ENCODE measurements at regions not wholly inside any gene's neighbourhood (a gene's known extent, or its start where the extent isn't known, plus 50 kb on each side); places are given as distances from the start of the nearest gene placed in this dataset.
"Not testable (repeated sequence)": the region's sequence is repeated elsewhere in the genome, so short reads cannot be mapped to it uniquely, and the experiment has no call there.

DNA sequence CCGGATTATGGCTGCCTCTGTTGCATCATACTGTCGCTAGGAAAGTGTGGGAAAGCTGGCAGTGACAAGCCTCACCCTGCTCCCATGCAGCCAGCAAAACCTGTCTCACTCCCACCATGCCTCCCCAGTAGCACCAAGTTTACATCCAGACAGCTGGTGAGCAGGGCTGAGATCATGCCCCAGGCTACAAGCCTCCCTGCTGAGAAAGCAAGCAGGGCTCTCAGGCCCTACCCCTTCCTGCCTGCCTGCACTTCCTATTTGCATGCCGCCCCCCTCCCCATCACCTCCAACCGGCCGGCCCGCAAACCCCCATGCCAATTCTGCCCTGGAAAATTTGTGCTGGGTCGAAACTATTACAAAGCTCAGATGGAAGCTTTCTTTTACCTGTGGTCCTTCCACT is 408.2 kb upstream of the FKBP1C start:
- Histone ChIP-seq H2AFZ (ENCODE audit: low read length) (no peak overlapping the region), H3K27ac (ENCODE audit: low read depth, low read length, poor library complexity, severe bottlenecking) (no peak overlapping the region), H3K79me2 (ENCODE audit: insufficient read depth, low read length) (no peaks in the 10 kb centered on the region), H3K9me3 (ENCODE audit: low read length) (no peaks in the 10 kb centered on the region), H3K4me2 (ENCODE audit: low read length) (no peak overlapping the region), H3K4me1 (ENCODE audit: insufficient read depth, low read length, severe bottlenecking) (no peaks in the 10 kb centered on the region), H4K20me1 (ENCODE audit: insufficient read depth, low read length) (no peaks in the 10 kb centered on the region), H3K9me2 (ENCODE audit: low read depth, low read length) (no peaks in the 10 kb centered on the region), H3K4me3 (ENCODE audit: low read depth, low read length, poor library complexity, severe bottlenecking) (no peak overlapping the region), H3K36me3 (ENCODE audit: insufficient read depth, low read length) (no peaks in the 10 kb centered on the region), H3F3A (ENCODE audit: insufficient read depth, low read length) (no peaks in the 10 kb centered on the region), H3K9ac (ENCODE audit: low read length) (no peak overlapping the region), H3K27me3 (ENCODE audit: insufficient read depth, low read length) (no peaks in the 10 kb centered on the region)
- no peak for TF ChIP-seq EZH2 (IDR thresholded peaks at IDR 0.05; ENCODE audit: borderline replicate concordance, low read length)
- TF ChIP-seq, protein P1, sequence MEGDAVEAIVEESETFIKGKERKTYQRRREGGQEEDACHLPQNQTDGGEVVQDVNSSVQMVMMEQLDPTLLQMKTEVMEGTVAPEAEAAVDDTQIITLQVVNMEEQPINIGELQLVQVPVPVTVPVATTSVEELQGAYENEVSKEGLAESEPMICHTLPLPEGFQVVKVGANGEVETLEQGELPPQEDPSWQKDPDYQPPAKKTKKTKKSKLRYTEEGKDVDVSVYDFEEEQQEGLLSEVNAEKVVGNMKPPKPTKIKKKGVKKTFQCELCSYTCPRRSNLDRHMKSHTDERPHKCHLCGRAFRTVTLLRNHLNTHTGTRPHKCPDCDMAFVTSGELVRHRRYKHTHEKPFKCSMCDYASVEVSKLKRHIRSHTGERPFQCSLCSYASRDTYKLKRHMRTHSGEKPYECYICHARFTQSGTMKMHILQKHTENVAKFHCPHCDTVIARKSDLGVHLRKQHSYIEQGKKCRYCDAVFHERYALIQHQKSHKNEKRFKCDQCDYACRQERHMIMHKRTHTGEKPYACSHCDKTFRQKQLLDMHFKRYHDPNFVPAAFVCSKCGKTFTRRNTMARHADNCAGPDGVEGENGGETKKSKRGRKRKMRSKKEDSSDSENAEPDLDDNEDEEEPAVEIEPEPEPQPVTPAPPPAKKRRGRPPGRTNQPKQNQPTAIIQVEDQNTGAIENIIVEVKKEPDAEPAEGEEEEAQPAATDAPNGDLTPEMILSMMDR (IDR thresholded peaks at IDR 0.05; ENCODE audit: low read length) = no peak

DNA sequence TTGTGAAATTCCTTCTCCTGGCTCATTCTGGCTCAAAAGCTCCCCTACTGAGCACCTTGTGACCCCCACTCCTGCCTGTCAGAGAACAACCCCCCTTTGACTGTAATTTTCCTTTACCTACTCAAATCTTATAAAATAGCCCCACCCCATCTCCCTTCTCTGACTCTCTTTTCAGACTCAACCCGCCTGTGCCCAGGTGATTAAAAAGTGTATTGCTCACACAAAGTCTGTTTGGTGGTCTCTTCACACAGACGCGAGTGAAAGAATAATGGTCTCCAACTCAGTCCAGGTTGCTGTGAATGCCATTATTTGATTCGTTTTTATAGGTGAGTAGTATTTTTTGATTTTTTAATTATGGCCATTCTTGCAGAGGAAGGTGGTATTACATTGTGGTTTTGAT is 414.1 kb upstream of the FKBP1C start:
- Histone ChIP-seq H3K27ac (ENCODE audit: low read depth, low read length, poor library complexity, severe bottlenecking) (no peak overlapping the region), H2AFZ (ENCODE audit: low read length) (no peak overlapping the region), H3K4me1 (ENCODE audit: insufficient read depth, low read length, severe bottlenecking) (no peaks in the 10 kb centered on the region)

GRCh38 chr6:62775427-62776022 is 435.7 kb upstream of the FKBP1C start:
- no peak overlapping the region for H3K9ac ChIP-seq (ENCODE audit: low read length)
- H2AFZ ChIP-seq (ENCODE audit: low read length) = no peak overlapping the region
- TF ChIP-seq, protein P1 (IDR thresholded peaks at IDR 0.05; ENCODE audit: low read length) = peak; percentile 67
- TF ChIP-seq EZH2 (IDR thresholded peaks at IDR 0.05; ENCODE audit: borderline replicate concordance, low read length) = no peak
- H3K4me1 ChIP-seq (ENCODE audit: insufficient read depth, low read length, severe bottlenecking) = no peaks in the 10 kb centered on the region
- no peak overlapping the region for H3K4me3 ChIP-seq (ENCODE audit: low read depth, low read length, poor library complexity, severe bottlenecking)
- no peaks in the 10 kb centered on the region for H3F3A ChIP-seq (ENCODE audit: insufficient read depth, low read length)
- no peaks in the 10 kb centered on the region for H3K36me3 ChIP-seq (ENCODE audit: insufficient read depth, low read length)
- no peaks in the 10 kb centered on the region for H3K9me3 ChIP-seq (ENCODE audit: low read length)
- no peak overlapping the region for H3K4me2 ChIP-seq (ENCODE audit: low read length)
- no peaks in the 10 kb centered on the region for H3K79me2 ChIP-seq (ENCODE audit: insufficient read depth, low read length)
- H4K20me1 ChIP-seq (ENCODE audit: insufficient read depth, low read length) = no peaks in the 10 kb centered on the region
- no peak overlapping the region for H3K27ac ChIP-seq (ENCODE audit: low read depth, low read length, poor library complexity, severe bottlenecking)
- no peaks in the 10 kb centered on the region for H3K27me3 ChIP-seq (ENCODE audit: insufficient read depth, low read length)
- no peaks in the 10 kb centered on the region for H3K9me2 ChIP-seq (ENCODE audit: low read depth, low read length)

More for the DNA sequence above, 414.1 kb upstream of the FKBP1C start:
- Histone ChIP-seq H3K79me2 (ENCODE audit: insufficient read depth, low read length) (no peaks in the 10 kb centered on the region), H3K36me3 (ENCODE audit: insufficient read depth, low read length) (no peaks in the 10 kb centered on the region), H3K9me3 (ENCODE audit: low read length) (no peaks in the 10 kb centered on the region), H3K27me3 (ENCODE audit: insufficient read depth, low read length) (no peaks in the 10 kb centered on the region), H3F3A (ENCODE audit: insufficient read depth, low read length) (no peaks in the 10 kb centered on the region), H3K4me2 (ENCODE audit: low read length) (no peak overlapping the region), H4K20me1 (ENCODE audit: insufficient read depth, low read length) (no peaks in the 10 kb centered on the region), H3K9me2 (ENCODE audit: low read depth, low read length) (no peaks in the 10 kb centered on the region), H3K9ac (ENCODE audit: low read length) (no peak overlapping the region), H3K4me3 (ENCODE audit: low read depth, low read length, poor library complexity, severe bottlenecking) (no peak overlapping the region)
- TF ChIP-seq EZH2 (IDR thresholded peaks at IDR 0.05; ENCODE audit: borderline replicate concordance, low read length) = no peak
- TF ChIP-seq, protein P1 (IDR thresholded peaks at IDR 0.05; ENCODE audit: low read length) = no peak

GRCh38 chr6:62766174-62766573 is 445.1 kb upstream of the FKBP1C start:
- H3K79me2 ChIP-seq (ENCODE audit: insufficient read depth, low read length); H3K9ac ChIP-seq (ENCODE audit: low read length); H3K27ac ChIP-seq (ENCODE audit: low read depth, low read length, poor library complexity, severe bottlenecking); H3K9me2 ChIP-seq (ENCODE audit: low read depth, low read length); H3K9me3 ChIP-seq (ENCODE audit: low read length); H3K4me3 ChIP-seq (ENCODE audit: low read depth, low read length, poor library complexity, severe bottlenecking); H3K27me3 ChIP-seq (ENCODE audit: insufficient read depth, low read length); H3F3A ChIP-seq (ENCODE audit: insufficient read depth, low read length); H3K4me1 ChIP-seq (ENCODE audit: insufficient read depth, low read length, severe bottlenecking); H2AFZ ChIP-seq (ENCODE audit: low read length); H3K36me3 ChIP-seq (ENCODE audit: insufficient read depth, low read length); H4K20me1 ChIP-seq (ENCODE audit: insufficient read depth, low read length); H3K4me2 ChIP-seq (ENCODE audit: low read length): not testable (repeated sequence)

All from OCI-LY1 (cell line).